Effector memory CD4-positive, alpha-beta T cell (primary cell): ENCODE measurements at regions not wholly inside any gene's neighbourhood (a gene's known extent, or its start where the extent isn't known, plus 50 kb on each side); places are given as distances from the start of the nearest gene placed in this dataset.

Source experiments
- DNase-seq, 3 donors: peaks; one replicate each; pipeline ENCODE4 v3.0.0-alpha.2; 2020
- H3K27ac ChIP-seq: 2 replicates; pipeline ENCODE4 v1.7.0; 2013; ENCODE audit warnings: mild to moderate bottlenecking, low read length, moderate library complexity; ENCODE audit not compliant: insufficient read depth, poor library complexity, severe bottlenecking
- H3K27me3 ChIP-seq: replicated peaks from 2 replicates; pipeline ENCODE4 v1.7.0; 2013; ENCODE audit warnings: mild to moderate bottlenecking, low read length; ENCODE audit not compliant: insufficient read depth, control insufficient read depth, poor library complexity, severe bottlenecking
- H3K36me3 ChIP-seq: 2 replicates; pipeline ENCODE4 v1.7.0; 2013; ENCODE audit warnings: mild to moderate bottlenecking, low read length, moderate library complexity; ENCODE audit not compliant: control insufficient read depth, insufficient read depth
- H3K4me1 ChIP-seq: 2 replicates; pipeline ENCODE4 v1.7.0; 2013; ENCODE audit warnings: low read length, mild to moderate bottlenecking; ENCODE audit not compliant: control insufficient read depth, insufficient read depth, poor library complexity, severe bottlenecking
- H3K4me3 ChIP-seq: 2 replicates; pipeline ENCODE4 v1.7.0; 2013; ENCODE audit warnings: low read length, low read depth, mild to moderate bottlenecking; ENCODE audit not compliant: insufficient read depth, poor library complexity, severe bottlenecking
- H3K9me3 ChIP-seq: 2 replicates; pipeline ENCODE4 v1.7.0; 2013; ENCODE audit warnings: mild to moderate bottlenecking, low read length, moderate library complexity; ENCODE audit not compliant: control insufficient read depth

- Histone ChIP-seq H3K9me3 (no peaks in the 10 kb centered on the region), H3K27ac (no peak overlapping the region), H3K27me3 (no peaks in the 10 kb centered on the region), H3K36me3 (no peaks in the 10 kb centered on the region), H3K4me1 (no peaks in the 10 kb centered on the region), H3K4me3 (no peak overlapping the region)
- no peak for DNase-seq
Measured at GRCh38 chr15:93825682-93826081, 405.7 kb upstream of the MCTP2 start.

- Histone ChIP-seq H3K4me3 (no peak overlapping the region), H3K4me1 (no peaks in the 10 kb centered on the region), H3K36me3 (no peaks in the 10 kb centered on the region), H3K27ac (no peak overlapping the region), H3K9me3 (no peaks in the 10 kb centered on the region), H3K27me3 (no peaks in the 10 kb centered on the region)
- DNase-seq, result no peak
Measured at GRCh38 chr15:93823971-93824913, 407.1 kb upstream of the MCTP2 start.

GRCh38 chr15:93820566-93820965, 410.8 kb upstream of the MCTP2 start:
- H3K27me3 ChIP-seq, result no peaks in the 10 kb centered on the region
- no peaks in the 10 kb centered on the region for H3K36me3 ChIP-seq
- no peak overlapping the region for H3K4me3 ChIP-seq
- no peak for DNase-seq
- no peak overlapping the region for H3K27ac ChIP-seq
- H3K4me1 ChIP-seq, result no peaks in the 10 kb centered on the region
- no peaks in the 10 kb centered on the region for H3K9me3 ChIP-seq

GRCh38 chr15:93819826-93820225, 411.5 kb upstream of the MCTP2 start:
- no peak for DNase-seq
- Histone ChIP-seq H3K36me3 (no peaks in the 10 kb centered on the region), H3K27ac (no peak overlapping the region), H3K9me3 (no peaks in the 10 kb centered on the region), H3K4me3 (no peak overlapping the region), H3K27me3 (no peaks in the 10 kb centered on the region), H3K4me1 (no peaks in the 10 kb centered on the region)

- DNase-seq, result no peak
- H3K9me3 ChIP-seq, result no peaks in the 10 kb centered on the region
- H3K4me3 ChIP-seq, result no peak overlapping the region
- H3K4me1 ChIP-seq, result no peaks in the 10 kb centered on the region
- H3K27me3 ChIP-seq, result no peaks in the 10 kb centered on the region
- H3K36me3 ChIP-seq, result no peaks in the 10 kb centered on the region
- no peak overlapping the region for H3K27ac ChIP-seq
Measured at GRCh38 chr15:93816815-93817214, 414.5 kb upstream of the MCTP2 start.

GRCh38 chr15:93811305-93811704, 420.1 kb upstream of the MCTP2 start:
- Histone ChIP-seq H3K27me3 (no peaks in the 10 kb centered on the region), H3K27ac (no peak overlapping the region), H3K4me3 (no peak overlapping the region), H3K36me3 (no peaks in the 10 kb centered on the region), H3K9me3 (no peaks in the 10 kb centered on the region), H3K4me1 (no peaks in the 10 kb centered on the region)
- no peak for DNase-seq

GRCh38 chr15:93809516-93809915, 421.8 kb upstream of the MCTP2 start:
- Histone ChIP-seq H3K4me3 (no peak overlapping the region), H3K27me3 (no peaks in the 10 kb centered on the region), H3K9me3 (no peaks in the 10 kb centered on the region), H3K4me1 (no peaks in the 10 kb centered on the region), H3K27ac (no peak overlapping the region), H3K36me3 (no peaks in the 10 kb centered on the region)
- DNase-seq, result no peak

- no peaks in the 10 kb centered on the region for H3K9me3 ChIP-seq
- no peaks in the 10 kb centered on the region for H3K36me3 ChIP-seq
- no peaks in the 10 kb centered on the region for H3K27me3 ChIP-seq
- no peak for DNase-seq
- H3K27ac ChIP-seq, result no peak overlapping the region
- no peak overlapping the region for H3K4me3 ChIP-seq
- no peaks in the 10 kb centered on the region for H3K4me1 ChIP-seq
Measured at GRCh38 chr15:93803421-93804152, 427.8 kb upstream of the MCTP2 start.

GRCh38 chr15:93801206-93801605, 430.2 kb upstream of the MCTP2 start:
- Histone ChIP-seq H3K27me3 (no peaks in the 10 kb centered on the region), H3K4me3 (no peak overlapping the region), H3K9me3 (no peaks in the 10 kb centered on the region), H3K27ac (no peak overlapping the region), H3K4me1 (no peaks in the 10 kb centered on the region), H3K36me3 (no peaks in the 10 kb centered on the region)
- no peak for DNase-seq

- no peak for DNase-seq
- H3K27ac ChIP-seq, result no peak overlapping the region
- H3K4me3 ChIP-seq, result no peak overlapping the region
- no peaks in the 10 kb centered on the region for H3K27me3 ChIP-seq
- no peaks in the 10 kb centered on the region for H3K36me3 ChIP-seq
- H3K4me1 ChIP-seq, result no peaks in the 10 kb centered on the region
- H3K9me3 ChIP-seq, result no peaks in the 10 kb centered on the region
Measured at GRCh38 chr15:93800805-93801204, 430.6 kb upstream of the MCTP2 start.
